HG02938 (cell line): ENCODE measurements at regions not wholly inside any gene's neighbourhood (a gene's known extent, or its start where the extent isn't known, plus 50 kb on each side); places are given as distances from the start of the nearest gene placed in this dataset.
A peak's percentile ranks its signal among the peaks of the same experiment; 100 is the strongest.

Source experiments
- ATAC-seq: cut with Tn5 transposase; IDR thresholded peaks from one replicate; pipeline ENCODE4 v1.9.1; 2021; ENCODE audit warnings: mild to moderate bottlenecking, moderate library complexity; ENCODE audit not compliant: unreplicated experiment

DNA sequence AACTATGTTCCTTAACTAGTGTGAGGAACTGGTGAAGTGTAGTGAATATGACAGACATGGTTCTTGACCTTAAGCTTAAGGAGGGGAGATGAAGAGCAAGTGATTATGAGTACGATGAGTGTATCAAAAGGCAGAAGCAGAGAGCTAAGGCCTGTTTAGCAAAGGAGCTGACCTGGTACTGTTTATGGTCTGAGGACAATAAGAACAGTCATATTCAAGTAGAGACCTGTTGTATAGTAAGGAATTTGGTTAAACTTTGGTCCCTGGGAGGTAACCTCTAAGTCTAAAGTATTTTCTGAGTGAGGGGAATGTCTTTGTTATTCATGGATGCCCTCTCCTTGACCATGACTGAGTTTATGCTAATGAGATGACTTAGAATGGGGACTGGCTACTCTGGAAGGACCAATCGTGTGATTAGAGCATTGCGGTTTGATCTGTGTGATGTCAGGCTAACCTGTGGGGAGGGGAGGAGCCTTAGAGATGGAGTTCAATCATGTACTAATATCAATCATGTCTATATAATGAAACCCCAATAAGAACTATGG is 389.3 kb downstream of the BMP4 start:
- ATAC-seq: no peak

DNA sequence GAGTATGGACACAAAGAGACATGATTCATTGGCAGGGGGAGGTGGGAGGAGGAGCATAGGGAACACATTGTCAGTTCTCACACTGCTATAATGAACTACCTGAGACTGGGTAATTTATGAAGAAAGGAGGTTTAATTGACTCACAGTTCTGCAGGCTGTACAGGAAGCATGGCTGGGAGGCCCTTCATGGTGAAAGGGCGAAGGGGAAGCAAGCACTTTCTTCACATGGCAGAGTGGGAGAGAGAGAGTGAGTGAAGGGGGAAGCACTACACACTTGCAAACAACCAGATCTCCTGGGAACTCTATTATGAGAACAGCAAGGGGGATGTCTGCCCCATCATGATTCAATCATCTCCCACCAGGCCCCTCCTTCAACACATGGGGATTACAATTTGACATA is 391.8 kb downstream of the BMP4 start:
- no peak for ATAC-seq

DNA sequence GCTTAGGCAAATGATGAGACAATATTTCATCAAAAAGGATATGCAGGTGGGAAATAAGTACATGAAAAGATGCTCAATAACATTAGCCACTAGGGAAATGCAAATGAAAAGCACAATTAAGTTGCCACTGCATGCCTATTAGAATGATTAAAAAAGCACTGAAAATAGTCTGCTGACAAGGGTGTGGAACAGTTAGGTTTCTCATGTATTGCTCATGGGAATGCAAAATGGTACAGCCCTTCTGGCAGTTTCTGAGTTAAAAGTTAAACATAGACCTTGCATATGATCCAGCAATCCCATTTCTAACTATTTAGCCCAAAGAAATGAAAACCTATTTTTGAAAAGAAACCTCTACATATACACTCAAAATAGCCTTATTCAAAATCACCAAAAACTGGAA is 393.0 kb downstream of the BMP4 start:
- no peak for ATAC-seq

DNA sequence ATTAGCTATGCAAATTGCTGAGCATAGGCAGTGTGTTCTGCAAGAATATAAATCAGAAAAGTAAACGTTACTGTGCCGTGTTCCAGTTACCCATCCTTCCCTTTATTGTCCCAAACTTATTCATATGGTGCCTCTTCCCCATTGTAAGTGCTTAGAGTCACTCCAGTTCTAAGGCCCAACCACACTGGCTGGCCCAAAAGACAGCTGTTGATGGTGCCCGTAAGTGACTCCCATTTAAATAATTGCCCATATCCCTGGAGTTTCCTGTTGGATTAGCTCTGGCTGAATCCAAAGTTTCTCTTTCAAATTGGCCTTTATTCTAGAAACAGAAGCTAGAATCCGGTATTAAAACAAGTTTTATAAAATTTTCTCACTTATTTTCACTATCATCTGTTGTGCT is 400.1 kb upstream of the DDHD1 start:
- no peak for ATAC-seq

DNA sequence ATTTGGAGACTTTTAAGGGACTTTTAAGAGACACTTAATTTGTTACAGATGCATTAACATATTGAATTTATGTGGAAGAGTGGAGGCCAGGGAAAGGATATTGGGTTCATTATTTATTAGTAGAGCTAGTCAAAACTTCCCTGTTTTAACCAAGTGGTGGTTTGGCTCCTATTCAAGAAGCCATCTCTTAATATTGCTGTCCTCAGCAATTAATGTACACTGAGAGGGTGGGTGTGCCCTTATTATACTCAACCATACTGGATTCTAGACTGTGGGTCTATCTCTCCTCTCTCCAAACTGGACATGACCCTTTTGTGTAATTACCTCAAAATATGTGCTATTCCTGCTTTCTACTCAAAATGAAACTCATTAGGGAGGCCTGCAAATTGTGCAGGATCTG is 398.7 kb upstream of the DDHD1 start:
- ATAC-seq: no peak

DNA sequence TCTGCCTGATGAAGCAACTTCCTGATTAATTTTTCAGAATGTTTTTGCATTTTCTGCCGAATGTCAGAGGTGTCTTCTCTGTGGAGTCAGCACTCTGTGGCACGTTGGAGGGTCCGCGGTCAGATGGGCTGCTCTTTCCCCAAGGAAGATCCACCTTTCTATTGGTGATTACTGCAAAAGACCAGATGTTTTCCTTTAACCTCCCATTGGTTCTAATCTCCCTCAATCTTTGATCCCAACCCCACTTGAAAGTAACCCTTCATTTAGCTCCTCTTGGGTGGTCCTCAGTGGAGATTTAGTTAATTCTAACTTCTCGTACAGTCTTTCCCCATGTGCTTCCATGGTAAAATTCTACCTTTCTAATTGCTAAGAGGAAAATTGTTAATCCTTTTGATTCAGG is 397.7 kb upstream of the DDHD1 start:
- no peak for ATAC-seq

DNA sequence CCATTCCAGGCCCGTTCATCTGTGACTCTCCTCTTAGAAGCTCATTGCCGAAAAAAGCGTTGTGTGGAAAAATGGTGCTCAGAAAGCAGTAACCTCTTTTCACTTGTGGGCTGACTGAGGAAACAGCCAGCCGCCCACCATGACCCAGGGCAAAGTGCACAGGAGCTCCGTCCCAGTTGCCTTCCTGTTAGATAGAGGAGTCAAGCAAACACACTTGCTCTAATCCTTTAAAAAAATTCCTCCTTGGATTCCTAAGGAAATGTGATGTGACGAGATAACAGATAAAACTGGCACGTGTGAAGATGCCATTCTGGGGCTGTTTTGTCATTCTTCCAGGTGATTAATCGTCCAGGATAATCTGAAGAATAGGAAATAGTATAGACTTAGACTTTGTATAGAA is 396.8 kb upstream of the DDHD1 start:
- ATAC-seq: no peak

DNA sequence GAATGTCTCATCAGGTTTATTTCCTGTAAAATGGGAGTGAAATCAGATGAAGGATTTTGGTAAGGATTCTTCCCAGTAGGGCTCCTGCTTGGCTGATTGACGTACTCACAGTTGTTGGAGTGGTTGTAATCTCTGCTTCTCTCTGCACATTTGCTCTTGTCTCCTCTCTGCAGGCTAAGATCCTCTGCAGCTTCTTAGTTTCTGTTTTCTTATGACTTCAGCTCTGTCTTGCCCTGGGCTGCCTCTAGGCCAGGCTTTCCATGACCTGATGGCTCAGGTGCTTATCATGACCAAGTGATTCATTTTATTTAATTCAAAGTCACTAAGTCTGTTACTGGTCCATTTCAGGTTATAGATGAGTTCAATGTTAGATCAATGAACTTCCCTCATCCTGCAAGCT is 394.5 kb upstream of the DDHD1 start:
- ATAC-seq: no peak

DNA sequence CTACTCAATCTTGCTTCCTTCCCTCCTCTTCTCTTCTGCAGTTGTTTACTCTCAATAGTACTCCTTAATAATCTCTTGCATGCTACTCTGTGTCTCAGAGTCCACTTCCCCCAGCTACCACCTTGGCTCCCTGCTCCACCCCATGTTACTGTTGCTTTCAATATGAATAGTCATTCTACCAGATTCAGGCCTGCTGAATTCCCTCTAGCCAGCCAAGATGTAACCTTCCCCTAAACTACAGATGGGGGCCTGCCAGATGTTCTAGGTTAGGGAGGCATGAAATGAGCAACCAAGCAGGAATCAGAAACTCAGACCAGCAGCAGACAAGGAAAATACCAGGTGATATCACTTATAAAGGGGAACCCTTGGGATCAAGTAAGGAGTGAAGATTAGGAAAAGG is 392.1 kb upstream of the DDHD1 start:
- peak; percentile 56 for ATAC-seq

DNA sequence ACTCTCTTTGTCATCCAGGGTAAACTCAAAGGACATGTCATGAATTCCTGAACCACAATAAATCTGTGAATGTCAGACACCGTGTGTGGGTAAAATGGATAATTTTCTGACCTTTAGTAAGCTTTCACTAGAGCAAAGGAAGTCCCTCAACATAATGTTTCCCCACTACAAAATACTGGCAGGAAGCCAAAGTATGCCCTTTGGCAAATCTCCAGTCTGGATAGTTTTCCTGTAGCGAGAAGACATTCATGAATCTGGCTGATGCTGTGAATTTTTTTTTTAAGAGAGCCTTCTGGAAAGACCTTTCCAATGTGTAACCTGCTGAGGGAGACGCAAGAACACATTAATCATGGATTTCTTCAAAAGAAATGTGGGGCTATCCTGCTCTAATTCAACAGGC is 389.6 kb upstream of the DDHD1 start:
- no peak for ATAC-seq

DNA sequence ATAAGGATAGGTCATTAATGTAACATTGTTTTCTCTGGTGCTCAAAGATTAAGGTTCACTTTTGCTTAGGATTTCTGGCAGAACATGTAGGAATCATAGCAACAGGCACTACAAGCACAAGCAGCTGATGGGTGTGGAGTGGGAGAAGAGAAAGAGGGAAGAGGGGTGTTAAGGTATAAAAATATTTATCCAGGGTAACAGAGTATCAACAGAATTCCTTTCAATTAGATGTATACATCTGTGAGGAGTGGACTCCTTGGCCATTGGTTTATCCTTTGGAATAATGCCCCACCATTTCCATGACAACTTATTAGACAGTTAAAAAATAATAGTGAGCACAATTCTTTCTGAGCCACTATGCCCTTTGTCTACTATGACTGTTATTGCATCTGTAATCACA is 388.3 kb upstream of the DDHD1 start:
- ATAC-seq: no peak

DNA sequence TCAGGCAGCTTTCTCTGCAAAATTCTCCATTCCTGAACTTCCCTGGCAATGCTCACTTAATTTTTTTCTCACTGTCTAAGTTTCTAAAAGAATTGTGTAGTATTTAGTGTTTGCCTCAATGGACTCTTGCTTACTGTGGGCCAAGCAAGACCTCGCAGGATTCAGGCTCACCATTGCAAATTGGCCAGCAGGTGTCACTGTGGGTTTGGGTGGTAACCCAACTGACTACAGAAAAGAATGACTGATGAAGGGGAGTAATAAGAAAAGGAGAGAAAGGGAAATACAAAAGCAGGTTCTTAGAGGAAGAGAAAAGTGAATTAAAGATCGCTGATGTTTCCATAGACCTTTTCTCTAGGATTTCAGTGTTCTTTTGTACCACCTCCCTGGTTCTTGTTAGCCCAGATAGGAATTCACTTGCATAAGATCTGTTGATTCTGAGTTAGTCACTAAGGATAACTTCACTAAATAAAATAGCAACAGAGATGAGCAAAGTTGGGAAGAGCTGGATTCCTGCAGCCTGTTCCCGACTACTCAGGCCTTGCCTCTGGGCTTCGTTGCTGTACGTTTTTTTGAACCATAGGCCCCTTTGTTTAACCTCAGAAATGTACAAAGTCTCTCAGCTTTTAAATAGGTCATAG is 386.5 kb upstream of the DDHD1 start:
- peak; percentile 72 for ATAC-seq

DNA sequence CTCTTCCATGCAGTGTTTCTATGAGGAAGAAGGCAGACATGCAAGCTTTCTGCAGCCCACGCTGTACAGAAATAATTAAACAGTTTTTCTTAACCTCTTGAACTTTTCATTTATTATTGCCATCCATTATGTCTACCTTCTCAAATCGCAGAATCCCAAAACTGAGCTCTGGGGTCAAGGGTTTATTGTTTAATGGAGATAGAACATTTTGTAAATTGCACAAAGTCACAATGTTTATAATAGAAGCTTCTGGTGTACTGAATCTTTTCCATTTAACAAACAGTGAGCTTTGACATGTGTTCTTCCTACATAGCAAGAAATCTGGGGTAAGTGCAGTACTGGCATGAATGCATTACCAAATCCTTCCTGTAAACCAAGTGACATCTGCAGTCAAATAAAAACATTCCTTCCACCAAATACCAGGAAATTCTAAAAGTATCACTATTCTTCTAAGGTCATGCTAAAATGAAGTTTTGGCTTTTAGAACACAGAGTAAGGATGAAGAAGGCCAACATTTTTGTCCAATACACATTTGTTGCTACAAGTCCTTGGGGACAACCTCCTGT is 385.3 kb upstream of the DDHD1 start:
- no peak for ATAC-seq

DNA sequence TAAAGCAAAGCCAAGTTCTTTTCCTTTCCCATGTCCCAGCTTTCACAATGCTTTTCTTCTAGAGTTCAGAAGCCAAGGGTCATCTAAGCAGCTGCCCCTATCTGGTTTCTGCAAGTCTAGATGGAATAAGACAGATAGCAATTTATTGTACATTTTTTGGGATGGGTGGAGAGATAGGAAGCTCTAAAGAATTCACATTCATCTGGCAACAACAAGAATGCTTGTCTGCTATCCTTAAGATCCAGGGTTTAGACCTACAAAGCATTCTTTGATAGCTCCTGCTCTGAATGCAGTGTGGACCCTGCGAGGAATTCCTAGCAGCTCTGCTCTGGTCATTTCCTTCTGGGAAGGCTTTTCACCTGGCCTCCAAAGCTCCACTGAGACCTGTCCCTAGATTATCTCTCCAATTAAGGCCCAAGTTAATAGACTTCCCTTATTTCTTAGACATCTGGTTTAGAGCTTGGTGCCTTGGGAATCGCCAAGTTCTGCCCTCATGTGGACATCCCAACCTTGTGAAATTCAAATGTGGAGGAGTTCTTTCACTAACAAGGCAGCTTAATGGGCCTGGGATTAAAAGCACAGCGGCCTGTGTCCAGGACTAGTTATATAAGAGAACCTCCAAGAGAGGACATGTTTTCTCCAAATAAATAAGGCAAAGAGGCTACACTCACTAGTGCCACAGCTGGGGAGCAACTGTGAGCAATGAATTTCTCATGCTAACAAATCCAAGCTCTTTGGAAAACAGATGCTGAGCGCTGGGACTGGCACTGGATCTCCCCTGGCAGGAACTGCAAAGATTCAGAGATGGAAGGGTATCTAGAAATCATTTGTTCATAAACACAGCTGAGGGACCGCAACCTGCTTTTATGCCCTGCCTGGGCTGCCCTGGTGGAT is 384.5 kb upstream of the DDHD1 start:
- no peak for ATAC-seq

DNA sequence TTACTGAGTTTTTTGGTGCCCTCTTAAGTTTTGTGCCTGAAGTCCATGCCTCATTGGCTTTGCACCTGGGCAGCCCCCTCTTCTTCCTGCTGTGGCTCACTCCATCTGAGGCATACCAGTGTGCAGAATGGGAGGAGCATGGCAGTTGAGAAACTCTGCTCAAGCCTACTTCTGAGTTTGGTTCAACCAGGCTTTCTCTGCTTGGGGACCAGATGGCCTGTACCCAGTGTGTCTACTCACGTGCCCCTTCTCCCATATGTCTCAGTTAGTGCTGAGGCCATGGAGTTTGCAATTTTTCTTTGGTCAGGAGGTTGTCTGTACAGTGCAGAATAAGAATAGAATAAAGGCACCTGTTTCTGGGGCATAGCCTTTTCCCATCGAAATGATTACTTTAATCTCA is 383.3 kb upstream of the DDHD1 start:
- ATAC-seq: no peak

DNA sequence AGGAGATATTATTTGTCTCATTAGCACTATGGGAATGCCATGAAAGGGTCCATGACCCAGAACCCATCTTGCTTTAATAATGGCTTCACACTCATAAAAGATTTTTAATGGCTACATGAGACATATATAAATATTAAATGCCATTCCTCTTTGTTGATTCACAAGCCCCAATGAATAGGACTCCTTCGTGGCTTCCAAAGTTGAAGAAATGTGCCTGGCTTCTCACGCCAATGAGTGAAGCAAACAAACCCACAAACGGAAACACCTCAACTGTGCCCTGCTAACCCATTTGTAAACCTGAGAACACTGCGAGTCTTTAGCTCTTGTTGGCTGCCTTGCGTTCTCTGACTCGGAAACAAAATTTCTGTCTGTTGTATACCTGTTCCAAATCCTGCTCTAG is 381.7 kb upstream of the DDHD1 start:
- ATAC-seq: no peak

DNA sequence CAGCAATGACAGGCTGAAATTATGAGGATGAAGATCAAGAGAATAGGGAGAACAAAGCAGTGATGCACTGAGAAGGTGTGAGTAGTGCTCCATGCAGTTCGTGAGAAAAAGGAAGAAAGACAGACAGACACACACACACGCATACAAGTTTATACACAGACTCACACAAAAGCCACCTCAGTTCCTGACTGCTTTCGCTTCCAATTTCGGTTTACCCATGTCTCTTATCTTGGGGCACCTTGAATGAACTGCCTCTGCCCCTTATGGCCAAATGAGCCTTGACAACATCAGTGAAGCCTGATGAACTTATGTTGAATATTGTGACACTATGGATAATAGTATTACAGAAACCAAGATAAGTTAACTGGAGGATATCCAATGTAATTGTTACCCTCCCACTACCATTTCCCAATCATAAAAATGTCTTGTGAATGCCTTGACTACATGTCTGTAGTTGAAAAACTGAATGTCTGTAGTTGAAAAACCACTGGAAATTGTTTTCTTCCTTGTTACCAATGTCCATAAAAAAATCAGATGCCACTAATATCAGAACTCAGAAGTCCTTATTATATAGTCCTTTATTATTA is 380.4 kb upstream of the DDHD1 start:
- no peak for ATAC-seq

DNA sequence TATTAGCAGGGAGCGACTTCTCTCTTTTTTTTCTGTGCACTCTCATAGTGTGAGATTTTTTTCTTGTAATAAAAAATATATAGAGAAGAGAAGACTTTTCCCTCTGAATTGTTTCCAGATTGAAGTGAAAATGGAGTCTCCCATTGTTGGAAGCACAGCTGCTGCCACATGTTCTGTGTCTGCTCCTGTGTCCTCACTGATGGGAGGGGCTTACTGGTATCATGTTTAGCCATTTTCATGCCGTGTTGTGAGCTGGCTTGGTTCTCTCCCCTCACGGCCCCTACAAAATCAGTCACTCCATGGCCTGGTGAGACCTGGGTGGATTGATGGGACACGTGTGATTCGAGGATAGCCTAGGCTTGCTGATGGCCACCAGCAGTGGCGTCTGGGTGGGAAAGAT is 379.7 kb upstream of the DDHD1 start:
- ATAC-seq: no peak

DNA sequence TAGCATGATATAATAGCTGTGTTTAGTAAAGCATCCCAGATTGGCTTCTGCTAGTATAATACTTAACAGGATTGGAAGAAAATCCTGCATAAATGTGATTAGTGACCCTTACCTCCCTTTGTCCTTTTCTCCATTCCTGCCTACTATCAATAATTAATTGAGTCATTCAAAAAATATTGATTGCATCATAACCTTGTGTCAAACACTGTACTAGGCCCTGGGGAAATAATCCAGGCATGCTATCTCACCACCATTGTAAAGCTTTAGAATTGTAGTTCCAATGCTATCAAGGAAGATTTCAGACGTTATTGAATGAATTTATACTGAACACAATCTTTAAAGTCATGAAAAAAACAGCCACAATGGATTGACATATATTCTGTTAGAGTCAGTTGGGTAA is 378.6 kb upstream of the DDHD1 start:
- no peak for ATAC-seq

DNA sequence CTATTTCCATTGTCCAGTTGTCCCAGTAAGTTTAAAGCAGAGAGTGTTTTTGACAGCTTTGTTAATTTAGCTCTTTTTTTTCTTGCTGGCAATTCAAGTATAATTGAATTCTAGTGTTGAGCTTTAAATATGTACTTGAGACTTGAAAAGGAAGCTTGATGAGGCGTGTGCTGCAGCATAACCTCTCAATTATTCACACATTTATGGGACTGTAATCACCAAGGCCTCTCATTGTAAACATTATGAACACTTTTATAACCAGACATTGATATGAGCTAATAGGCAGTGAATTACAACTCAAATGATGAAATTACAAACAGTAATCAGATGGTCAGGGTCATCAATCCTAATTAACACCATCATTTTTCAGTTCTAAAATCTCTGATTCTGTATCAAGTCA is 378.0 kb upstream of the DDHD1 start:
- ATAC-seq: no peak

DNA sequence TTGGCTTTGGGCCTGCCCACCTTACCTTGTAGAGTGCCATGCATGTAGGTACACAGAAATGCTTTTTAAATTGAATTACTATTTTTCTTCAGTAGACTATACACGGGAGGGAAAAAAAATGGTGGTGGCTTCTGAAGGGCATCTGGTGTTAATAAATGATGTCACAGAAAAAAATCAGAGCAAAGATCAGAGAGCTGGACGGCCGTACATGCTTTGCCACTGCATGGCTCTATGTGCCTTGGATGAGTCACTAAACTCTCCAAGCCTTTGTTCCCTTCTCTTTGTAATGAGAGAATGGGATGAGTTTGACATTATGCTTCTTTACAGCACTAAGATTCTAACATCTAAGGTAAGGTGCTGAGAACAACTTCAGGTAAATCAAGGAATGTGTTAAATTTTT is 376.4 kb upstream of the DDHD1 start:
- no peak for ATAC-seq
